22Rv1 (cell line): ENCODE measurements at regions not wholly inside any gene's neighbourhood (a gene's known extent, or its start where the extent isn't known, plus 50 kb on each side); places are given as distances from the start of the nearest gene placed in this dataset.

Experiments
- H3K27ac ChIP-seq: fragments of 450-650 bp; 2 replicates; pipeline ENCODE4 v1.5.1; 2017
- CTCF ChIP-seq: fragments of 450-650 bp; IDR thresholded peaks from 2 replicates; pipeline ENCODE4 v1.5.1; 2017; ENCODE audit warnings: mild to moderate bottlenecking
- ZFX ChIP-seq: fragments of 450-650 bp; IDR thresholded peaks from 2 replicates; pipeline ENCODE4 v1.6.1; 2017; ENCODE audit warnings: antibody characterized with exemption, borderline replicate concordance

GRCh38 chr10:4492202-4492601, 333.8 kb upstream of the AKR1E2 start:
- TF ChIP-seq CTCF (no peak), ZFX (no peak)

GRCh38 chr10:4488904-4489303, 337.1 kb upstream of the AKR1E2 start:
- no peak overlapping the region for H3K27ac ChIP-seq
- TF ChIP-seq CTCF, result no peak

More at GRCh38 chr10:4492202-4492601, 333.8 kb upstream of the AKR1E2 start:
- no peak overlapping the region for H3K27ac ChIP-seq

GRCh38 chr10:4485636-4486035, 340.4 kb upstream of the AKR1E2 start:
- TF ChIP-seq ZFX (no peak), CTCF (no peak)
- H3K27ac ChIP-seq, result no peak overlapping the region

GRCh38 chr10:4483811-4484210, 342.2 kb upstream of the AKR1E2 start:
- TF ChIP-seq CTCF (no peak), ZFX (no peak)
- no peak overlapping the region for H3K27ac ChIP-seq

- no peak for TF ChIP-seq ZFX
- no peak for TF ChIP-seq CTCF
- no peak overlapping the region for H3K27ac ChIP-seq
These were observed 343.3 kb upstream of the AKR1E2 start for GRCh38 chr10:4482659-4483058.

GRCh38 chr10:4481192-4481591, 344.8 kb upstream of the AKR1E2 start:
- TF ChIP-seq CTCF (no peak), ZFX (no peak)
- no peak overlapping the region for H3K27ac ChIP-seq

GRCh38 chr10:4479342-4479741, 346.7 kb upstream of the AKR1E2 start:
- TF ChIP-seq ZFX (no peak), CTCF (no peak)
- H3K27ac ChIP-seq, result no peak overlapping the region

GRCh38 chr10:4477664-4478063, 348.3 kb upstream of the AKR1E2 start:
- no peak for TF ChIP-seq ZFX
- no peak overlapping the region for H3K27ac ChIP-seq
